GM23248 (cell line): ENCODE measurements at regions not wholly inside any gene's neighbourhood (a gene's known extent, or its start where the extent isn't known, plus 50 kb on each side); places are given as distances from the start of the nearest gene placed in this dataset.

Experiments used
- EZH2 ChIP-seq: fragments of 200-600 bp; sonication (generic); IDR thresholded peaks from 2 replicates; pipeline ENCODE4 v1.6.1; 2018; ENCODE audit warnings: antibody characterized with exemption, mild to moderate bottlenecking; ENCODE audit not compliant: insufficient read depth, poor library complexity, severe bottlenecking
- EZH2phosphoT487 ChIP-seq: fragments of 200-600 bp; sonication (generic); IDR thresholded peaks from 2 replicates; pipeline ENCODE4 v1.6.1; 2018; ENCODE audit warnings: antibody characterized with exemption, moderate library complexity, mild to moderate bottlenecking, low read depth; ENCODE audit not compliant: insufficient read depth

- TF ChIP-seq EZH2, result no peak
- TF ChIP-seq EZH2phosphoT487, result no peak
Observed at GRCh38 chr1:234768171-234768568, 158.2 kb upstream of the IRF2BP2 start.
